GM19455 (cell line): ENCODE measurements at regions not wholly inside any gene's neighbourhood (a gene's known extent, or its start where the extent isn't known, plus 50 kb on each side); places are given as distances from the start of the nearest gene placed in this dataset.
"Not testable (repeated sequence)": the region's sequence is repeated elsewhere in the genome, so short reads cannot be mapped to it uniquely, and the experiment has no call there.

ENCODE experiments used
- ATAC-seq: cut with Tn5 transposase; IDR thresholded peaks from one replicate; pipeline ENCODE4 v1.9.1; 2021; ENCODE audit not compliant: unreplicated experiment

GRCh38 chr14:48127674-48128073 lies 452.3 kb upstream of the MDGA2 start:
- no peak for ATAC-seq

GRCh38 chr14:48125654-48126053 lies 450.2 kb upstream of the MDGA2 start:
- ATAC-seq, result no peak

- no peak for ATAC-seq
Observed at GRCh38 chr14:48113713-48114112, 438.3 kb upstream of the MDGA2 start.

GRCh38 chr14:48111151-48111550 lies 435.7 kb upstream of the MDGA2 start:
- ATAC-seq, result no peak

GRCh38 chr14:48107646-48108045 lies 432.2 kb upstream of the MDGA2 start:
- ATAC-seq, result no peak

GRCh38 chr14:48096897-48097296 lies 421.5 kb upstream of the MDGA2 start:
- no peak for ATAC-seq

- no peak for ATAC-seq
Observed at GRCh38 chr14:48086516-48086915, 411.1 kb upstream of the MDGA2 start.

GRCh38 chr14:48075487-48075886 lies 400.1 kb upstream of the MDGA2 start:
- no peak for ATAC-seq

GRCh38 chr14:48052973-48053372 lies 377.6 kb upstream of the MDGA2 start:
- no peak for ATAC-seq

GRCh38 chr14:48035836-48036235 lies 360.4 kb upstream of the MDGA2 start:
- no peak for ATAC-seq

GRCh38 chr14:48027115-48027514 lies 351.7 kb upstream of the MDGA2 start:
- no peak for ATAC-seq

- no peak for ATAC-seq
Observed at GRCh38 chr14:48023881-48024280, 348.5 kb upstream of the MDGA2 start.

GRCh38 chr14:48011484-48011883 lies 336.1 kb upstream of the MDGA2 start:
- not testable (repeated sequence) for ATAC-seq

GRCh38 chr14:48008646-48009045 lies 333.2 kb upstream of the MDGA2 start:
- ATAC-seq, result no peak

GRCh38 chr14:48005986-48006385 lies 330.6 kb upstream of the MDGA2 start:
- no peak for ATAC-seq

- no peak for ATAC-seq
Observed at GRCh38 chr14:47993883-47994282, 318.5 kb upstream of the MDGA2 start.

GRCh38 chr14:47988175-47988574 lies 312.8 kb upstream of the MDGA2 start:
- ATAC-seq, result no peak

GRCh38 chr14:47978871-47979270 lies 303.5 kb upstream of the MDGA2 start:
- no peak for ATAC-seq

- no peak for ATAC-seq
Observed at GRCh38 chr14:47976139-47976538, 300.7 kb upstream of the MDGA2 start.

GRCh38 chr14:47966076-47966810 lies 290.8 kb upstream of the MDGA2 start:
- ATAC-seq, result no peak

GRCh38 chr14:47961634-47962033 lies 286.2 kb upstream of the MDGA2 start:
- ATAC-seq, result no peak

GRCh38 chr14:47959740-47960139 lies 284.3 kb upstream of the MDGA2 start:
- ATAC-seq, result no peak

- no peak for ATAC-seq
Observed at GRCh38 chr14:47949006-47949405, 273.6 kb upstream of the MDGA2 start.
